HG03460 (cell line): ENCODE measurements at regions not wholly inside any gene's neighbourhood (a gene's known extent, or its start where the extent isn't known, plus 50 kb on each side); places are given as distances from the start of the nearest gene placed in this dataset.
"Not testable (repeated sequence)": the region's sequence is repeated elsewhere in the genome, so short reads cannot be mapped to it uniquely, and the experiment has no call there.

ENCODE experiments used
- ATAC-seq: cut with Tn5 transposase; IDR thresholded peaks from one replicate; pipeline ENCODE4 v1.9.1; 2021; ENCODE audit not compliant: unreplicated experiment

DNA sequence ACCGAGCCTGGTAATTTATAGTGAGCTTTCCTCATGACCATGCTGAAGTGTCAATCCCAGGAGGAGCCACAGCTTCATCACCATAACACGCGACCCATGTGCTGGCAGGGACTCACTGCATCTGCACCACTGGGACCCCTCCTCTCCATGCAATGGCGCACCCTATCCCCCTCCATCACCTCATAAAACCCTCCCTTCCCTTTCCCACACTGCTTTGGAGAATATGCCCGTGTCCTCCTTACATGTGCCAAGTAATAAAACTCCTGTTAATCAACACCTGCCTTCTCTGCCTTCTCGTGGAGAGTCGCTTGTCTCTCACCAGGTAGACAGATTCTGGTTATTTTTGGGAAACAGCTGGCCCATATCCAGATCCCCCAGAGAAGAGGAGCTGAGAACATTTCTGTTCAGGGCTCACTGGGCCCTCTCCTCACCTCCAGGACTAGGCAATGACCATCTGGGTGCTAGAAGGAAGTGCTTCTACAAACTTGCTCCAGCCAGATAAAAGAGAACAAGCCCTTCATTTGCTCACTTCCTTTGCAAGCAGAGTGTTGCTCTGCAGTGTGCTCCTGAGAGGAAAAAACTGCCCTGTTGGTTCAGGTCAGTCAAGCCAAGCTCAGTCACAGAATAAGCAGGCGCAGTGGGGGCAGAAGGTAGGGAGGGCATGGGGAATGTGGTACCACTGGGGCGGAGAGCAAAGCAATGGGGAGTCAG lies 894.3 kb downstream of the UQCRFS1 start:
- no peak for ATAC-seq

GRCh38 chr19:28316464-28316863 lies 896.5 kb downstream of the UQCRFS1 start:
- no peak for ATAC-seq

- no peak for ATAC-seq
Observed at GRCh38 chr19:28314756-28315155, 898.2 kb downstream of the UQCRFS1 start.

DNA sequence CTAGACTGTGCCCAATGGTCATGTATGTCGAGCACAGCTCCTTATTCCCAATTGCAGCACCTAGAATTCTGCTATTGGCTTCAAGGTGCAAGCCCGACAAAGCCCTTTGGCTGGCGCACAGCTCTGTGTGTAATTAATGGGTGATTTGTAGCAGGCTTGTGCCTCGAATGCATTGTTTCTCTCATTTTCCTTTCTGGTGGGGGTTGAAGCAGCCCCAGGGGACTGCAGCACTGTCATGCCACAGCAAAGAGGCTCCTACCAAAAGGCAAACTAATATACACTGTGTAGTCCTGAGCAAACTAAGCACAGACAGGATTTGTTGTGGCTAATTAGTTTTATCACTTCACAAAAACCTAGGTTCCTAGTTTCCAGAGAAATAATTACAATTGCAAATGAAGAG lies 898.7 kb downstream of the UQCRFS1 start:
- no peak for ATAC-seq

GRCh38 chr19:28313633-28314032 lies 899.3 kb downstream of the UQCRFS1 start:
- ATAC-seq: no peak

- ATAC-seq: no peak
Observed at GRCh38 chr19:28312269-28312668, 900.7 kb downstream of the UQCRFS1 start.

DNA sequence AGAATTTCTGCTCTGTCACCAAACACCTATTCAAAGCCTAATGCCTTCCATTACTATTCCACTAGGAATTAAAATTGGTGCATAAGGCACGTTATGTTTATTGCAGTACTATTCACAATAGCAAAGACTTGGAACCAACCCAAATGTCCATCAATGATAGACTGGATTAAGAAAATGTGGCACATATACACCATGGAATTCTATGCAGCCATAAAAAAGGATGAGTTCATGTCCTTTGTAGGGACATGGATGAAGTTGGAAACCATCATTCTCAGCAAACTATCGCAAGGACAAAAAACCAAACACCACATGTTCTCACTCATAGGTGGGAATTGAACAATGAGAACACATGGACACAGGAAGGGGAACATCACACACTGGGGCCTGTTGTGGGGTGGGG lies 902.1 kb downstream of the UQCRFS1 start:
- ATAC-seq: not testable (repeated sequence)

- ATAC-seq: no peak
Observed at GRCh38 chr19:28309070-28309469, 903.9 kb downstream of the UQCRFS1 start.

GRCh38 chr19:28307963-28308362 lies 905.0 kb downstream of the UQCRFS1 start:
- ATAC-seq: no peak

DNA sequence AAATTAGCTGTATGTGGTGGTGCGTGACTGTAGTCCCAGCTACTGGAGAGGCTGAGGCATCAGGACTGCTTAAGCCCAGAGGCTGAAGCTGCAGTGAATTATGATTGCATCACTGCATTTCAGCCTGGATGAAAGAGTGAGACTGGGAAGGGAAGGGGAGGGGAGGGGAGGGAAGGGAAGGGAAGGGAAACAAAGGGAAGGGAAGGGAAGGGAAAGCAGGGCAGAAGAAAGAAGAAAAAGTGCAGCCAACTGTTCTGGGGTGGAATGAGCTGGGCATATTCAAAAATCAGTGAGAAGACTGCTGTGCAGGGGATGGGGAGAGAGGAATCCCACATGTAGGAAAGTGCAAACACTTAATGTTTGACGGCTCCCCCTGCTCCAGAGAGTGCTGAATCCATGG lies 905.5 kb downstream of the UQCRFS1 start:
- ATAC-seq: no peak

DNA sequence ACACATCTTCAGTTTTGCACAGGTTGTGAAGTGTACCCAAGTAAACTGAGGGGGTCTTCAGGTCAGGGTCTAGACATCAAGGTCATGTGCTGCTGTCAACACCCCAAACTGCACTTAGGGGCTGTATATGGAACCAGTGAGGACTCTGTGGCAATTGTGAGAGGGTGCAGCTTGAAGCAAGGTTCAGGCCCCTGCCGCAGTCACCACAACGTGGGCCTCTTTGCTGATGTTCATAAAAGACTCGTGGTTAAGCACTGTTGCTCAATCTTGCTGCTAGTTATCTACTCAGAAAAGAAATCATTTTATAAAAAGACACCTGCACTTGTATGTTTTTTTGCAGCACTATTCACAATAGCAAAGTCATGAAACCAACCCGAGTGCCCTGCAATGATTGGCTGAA lies 907.4 kb downstream of the UQCRFS1 start:
- ATAC-seq: no peak

DNA sequence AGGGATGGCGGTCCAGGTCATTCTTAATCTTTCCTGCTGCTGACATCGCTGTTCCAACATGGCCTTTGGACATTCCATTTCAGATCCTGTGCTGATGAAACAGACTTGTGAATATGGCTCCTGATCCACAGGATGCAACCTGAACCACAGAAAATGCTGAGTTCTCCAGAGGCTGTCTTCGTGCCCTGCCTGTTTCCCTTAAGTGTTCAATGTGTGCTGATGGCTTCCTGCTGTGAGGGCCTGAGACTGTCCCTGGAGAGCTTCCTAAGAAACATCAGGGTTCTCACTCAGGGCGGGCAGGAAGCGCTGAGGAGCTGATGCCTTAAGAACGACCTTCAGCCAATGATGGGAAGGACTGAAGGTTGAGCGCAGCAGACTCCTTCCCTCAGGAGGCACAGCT lies 909.4 kb downstream of the UQCRFS1 start:
- ATAC-seq: no peak

GRCh38 chr19:28301961-28302360 lies 911.0 kb downstream of the UQCRFS1 start:
- ATAC-seq: no peak

- ATAC-seq: no peak
Observed at GRCh38 chr19:28301463-28301862, 911.5 kb downstream of the UQCRFS1 start.

DNA sequence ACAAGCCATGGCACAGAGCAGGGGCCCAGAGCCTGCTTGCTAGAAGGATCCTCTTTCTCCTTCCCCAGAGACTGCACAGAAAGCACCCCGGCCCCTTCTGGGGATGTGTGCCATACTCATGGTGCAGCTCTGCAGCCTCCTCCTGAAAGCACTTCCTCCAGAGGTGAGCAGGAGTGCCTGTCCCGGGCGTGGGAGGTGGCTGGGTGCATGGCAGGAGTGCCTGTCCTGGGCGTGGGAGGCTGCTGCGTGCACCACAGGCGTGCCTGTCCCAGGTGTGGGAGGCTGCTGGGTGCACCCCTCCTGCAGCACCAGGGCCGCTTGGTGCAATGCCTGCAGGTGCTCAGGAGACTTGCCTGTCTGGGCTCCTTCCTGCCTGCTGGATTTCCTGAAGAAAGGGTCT lies 913.3 kb downstream of the UQCRFS1 start:
- no peak for ATAC-seq

- no peak for ATAC-seq
Observed at GRCh38 chr19:28297586-28298157, 915.3 kb downstream of the UQCRFS1 start.

DNA sequence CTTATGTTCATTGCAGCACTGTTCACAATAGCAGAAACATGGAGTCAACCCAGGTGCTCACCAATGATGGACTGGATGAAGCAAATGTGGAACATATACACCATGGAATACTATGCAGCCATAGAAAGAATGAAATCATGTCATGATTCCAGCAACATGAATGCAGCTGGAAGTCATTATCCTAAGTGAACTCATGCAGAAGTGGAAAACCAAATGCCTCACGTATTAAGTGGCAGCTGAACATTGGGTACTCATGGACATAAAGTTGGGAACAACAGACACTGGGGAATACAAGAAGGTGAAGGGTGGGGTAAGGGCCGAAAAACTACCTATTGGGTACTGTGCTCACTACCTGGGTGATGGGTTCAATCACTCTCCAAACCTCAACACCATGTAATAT lies 915.9 kb downstream of the UQCRFS1 start:
- no peak for ATAC-seq

GRCh38 chr19:28296506-28296905 lies 916.4 kb downstream of the UQCRFS1 start:
- ATAC-seq: no peak

GRCh38 chr19:28294975-28295374 lies 918.0 kb downstream of the UQCRFS1 start:
- ATAC-seq: not testable (repeated sequence)

- ATAC-seq: no peak
Observed at GRCh38 chr19:28294395-28294794, 918.6 kb downstream of the UQCRFS1 start.

- no peak for ATAC-seq
Observed at GRCh38 chr19:28293685-28294084, 919.3 kb downstream of the UQCRFS1 start.

DNA sequence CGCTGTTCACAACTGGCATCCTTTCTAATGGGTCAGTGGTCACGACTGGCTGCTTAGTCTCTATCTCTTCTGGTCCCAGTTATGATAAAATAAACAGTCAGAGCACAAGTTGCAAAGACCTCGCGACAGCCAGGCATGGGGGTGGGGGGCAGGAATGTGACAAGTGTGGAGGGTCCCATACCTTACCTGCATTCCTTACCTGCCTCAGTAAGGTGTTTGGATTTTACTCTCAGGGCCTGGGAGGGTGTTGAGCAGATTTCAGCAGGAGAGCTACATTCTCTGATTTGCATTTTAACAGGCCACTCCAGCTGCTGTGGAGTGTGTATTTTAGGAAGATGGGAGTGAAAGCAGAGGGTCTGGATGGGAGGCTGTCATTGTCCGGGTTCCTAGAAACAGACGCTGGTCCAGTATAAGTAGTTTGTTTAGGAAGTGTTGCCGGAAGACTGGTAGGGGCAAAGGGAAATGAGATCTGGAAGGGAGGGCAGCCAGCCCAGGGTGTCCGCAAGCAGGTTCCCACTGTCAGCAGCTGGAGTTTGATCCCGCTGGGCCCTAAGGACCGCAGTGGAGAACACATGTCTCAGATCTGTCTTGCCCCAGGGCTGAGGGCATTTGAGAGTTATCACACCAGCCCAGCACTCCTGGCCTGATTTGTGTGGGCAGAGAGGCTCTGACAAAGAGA lies 920.0 kb downstream of the UQCRFS1 start:
- no peak for ATAC-seq
